ENCODE measurements at regions not wholly inside any gene's neighbourhood (a gene's known extent, or its start where the extent isn't known, plus 50 kb on each side); places are given as distances from the start of the nearest gene placed in this dataset.

DNA sequence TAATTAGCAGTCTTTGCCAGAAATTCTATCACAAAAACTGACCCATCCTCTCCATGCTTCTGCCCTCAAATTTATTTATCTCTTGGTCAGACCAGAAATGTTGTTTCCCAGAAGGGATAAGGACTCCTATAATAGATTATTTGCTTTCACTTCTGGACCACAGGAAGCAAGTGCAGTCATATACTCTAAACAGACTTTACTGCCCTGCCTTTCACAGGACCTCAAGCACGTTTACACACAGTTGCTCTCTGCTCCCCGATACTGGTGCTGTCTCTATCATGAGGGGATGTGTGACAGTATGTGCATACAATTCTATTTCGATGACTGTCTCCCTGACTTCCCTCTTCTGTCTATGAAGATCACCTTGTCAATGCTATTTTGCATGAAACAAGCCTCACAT, 205.5 kb upstream of the TGFBR2 start:
- no peak overlapping the region for H4K5ac ChIP-seq (ENCODE audit: insufficient read length, low read depth, low read length)
- no peaks in the 10 kb centered on the region for H3K79me1 ChIP-seq (ENCODE audit: low read depth, low read length)
- H3K23me2 ChIP-seq (ENCODE audit: low read depth, low read length), result no peaks in the 10 kb centered on the region
- H4K20me1 ChIP-seq (replicated peaks in 1 of 2; ENCODE audit: control insufficient read depth in 1 of 2, insufficient read depth in 2 of 2, low read length in 2 of 2), result no peaks in the 10 kb centered on the region
- H2AK5ac ChIP-seq (ENCODE audit: low read depth, low read length), result no peak overlapping the region
- 86% methylated on average over 3 of the region's 3 CpGs; no CpG with 5 or more reads in 1 of the 2 experiments for WGBS, 2 experiments (ENCODE audit: extremely low coverage in 1 of 2, insufficient coverage in 1 of 2, insufficient read length in 1 of 2, insufficient replicate concordance in 2 of 2, low coverage in 1 of 2, low lambda C conversion rate in 2 of 2, missing lambda C conversion rate in 1 of 2)
- no peak overlapping the region for H3K4me3 ChIP-seq (ENCODE audit: extremely low read depth in 1 of 4, insufficient read depth in 2 of 4, low read depth in 3 of 4, low read length in 4 of 4)
- POLR2A ChIA-PET (ENCODE audit: partially characterized antibody), result no interaction called here
- CTCF ChIA-PET (ENCODE audit: partially characterized antibody), result no interaction called here
- H3K27me3 ChIP-seq (replicated peaks in 1 of 4; ENCODE audit: control insufficient read depth in 3 of 4, extremely low read depth in 1 of 4, insufficient read depth in 3 of 4, low read length in 3 of 4), result no peaks in the 10 kb centered on the region
- H3K9ac ChIP-seq (replicated peaks in 1 of 4; ENCODE audit: extremely low read depth in 1 of 4, low read depth in 3 of 4, low read length in 3 of 4), result no peak overlapping the region
- H2BK12ac ChIP-seq (ENCODE audit: low read depth, low read length), result no peak overlapping the region
- no peak overlapping the region for H3K56ac ChIP-seq (replicated peaks; ENCODE audit: insufficient read length, low read depth, low read length)
- no peak overlapping the region for H3K14ac ChIP-seq (ENCODE audit: insufficient read length)
- no peak overlapping the region for H3K18ac ChIP-seq (ENCODE audit: extremely low read depth, low read length)
- no peaks in the 10 kb centered on the region for H3K4me1 ChIP-seq (replicated peaks in 1 of 4; ENCODE audit: control insufficient read depth in 3 of 4, insufficient read depth in 4 of 4, low read length in 3 of 4)
- DNase-seq (ENCODE audit: low read depth in 1 of 2, low spot score in 2 of 2) (no peak), FAIRE-seq (no peak)
- H2AFZ ChIP-seq (ENCODE audit: low read length), result no peak overlapping the region
- no peak overlapping the region for H3K4me2 ChIP-seq (ENCODE audit: insufficient read depth in 1 of 2, low read depth in 2 of 2, low read length in 2 of 2)
- H3K9me3 ChIP-seq (ENCODE audit: insufficient read depth in 2 of 2, low read depth in 1 of 2, low read length in 1 of 2), result no peaks in the 10 kb centered on the region
- no peak overlapping the region for H2BK5ac ChIP-seq (ENCODE audit: low read depth, low read length)
- no peak overlapping the region for H2BK20ac ChIP-seq (ENCODE audit: low read length)
- no peak overlapping the region for H3K27ac ChIP-seq (ENCODE audit: low read depth, low read length)
- no peaks in the 10 kb centered on the region for H3K79me2 ChIP-seq (ENCODE audit: control insufficient read depth in 1 of 2, insufficient read depth in 2 of 2, low read length in 2 of 2)
- no peak for TF ChIP-seq SP4 (IDR thresholded peaks at IDR 0.05; ENCODE audit: low read length)
- TF ChIP-seq SRF (IDR thresholded peaks at IDR 0.05; ENCODE audit: low read depth, low read length), result no peak
- no peak for TF ChIP-seq GABPA (IDR thresholded peaks at IDR 0.05; ENCODE audit: borderline replicate concordance, insufficient read depth, low read length)
- no peak for TF ChIP-seq POLR2AphosphoS5 (IDR thresholded peaks at IDR 0.05; ENCODE audit: low read depth, low read length)
- TF ChIP-seq BRCA1 (IDR thresholded peaks at IDR 0.05; ENCODE audit: low read depth, low read length), result no peak
- TF ChIP-seq NRF1 (IDR thresholded peaks at IDR 0.05; ENCODE audit: low read depth, low read length), result no peak
- no peak for TF ChIP-seq BACH1 (IDR thresholded peaks at IDR 0.05; ENCODE audit: low read length)
- no peak for TF ChIP-seq CTBP2 (IDR thresholded peaks at IDR 0.05; ENCODE audit: borderline replicate concordance, insufficient read depth, insufficient read length, low read length)
- no peak for TF ChIP-seq JUND (IDR thresholded peaks at IDR 0.05; ENCODE audit: low read length)
- TF ChIP-seq SP2 (IDR thresholded peaks at IDR 0.05; ENCODE audit: low read length), result no peak
- no peak for TF ChIP-seq CHD1 (IDR thresholded peaks at IDR 0.05; ENCODE audit: low read depth, low read length)
- no peak for TF ChIP-seq EZH2 (IDR thresholded peaks at IDR 0.05; ENCODE audit: low read depth, low read length, severe bottlenecking)
- TF ChIP-seq TEAD4 (IDR thresholded peaks at IDR 0.05; ENCODE audit: low read depth, low read length), result no peak
- TF ChIP-seq KDM4A (IDR thresholded peaks at IDR 0.05; ENCODE audit: low read depth, low read length, severe bottlenecking), result no peak
- no peak overlapping the region for H4K91ac ChIP-seq (replicated peaks; ENCODE audit: insufficient read length, low read length)
- no peak overlapping the region for H2BK120ac ChIP-seq (replicated peaks; ENCODE audit: low read depth, low read length)
- H3K4ac ChIP-seq (replicated peaks; ENCODE audit: insufficient read length, low read depth, low read length), result no peak overlapping the region
- no peak overlapping the region for H3K23ac ChIP-seq (ENCODE audit: insufficient read length)
- no peaks in the 10 kb centered on the region for H3K36me3 ChIP-seq (ENCODE audit: control insufficient read depth in 2 of 4, insufficient read depth in 4 of 4, low read length in 3 of 4)
- no peak overlapping the region for H4K8ac ChIP-seq (ENCODE audit: extremely low read depth, insufficient read depth, low read length)
- H2BK15ac ChIP-seq (ENCODE audit: low read length), result no peak overlapping the region
